ENCODE measurements at regions not wholly inside any gene's neighbourhood (a gene's known extent, or its start where the extent isn't known, plus 50 kb on each side); places are given as distances from the start of the nearest gene placed in this dataset.

DNA sequence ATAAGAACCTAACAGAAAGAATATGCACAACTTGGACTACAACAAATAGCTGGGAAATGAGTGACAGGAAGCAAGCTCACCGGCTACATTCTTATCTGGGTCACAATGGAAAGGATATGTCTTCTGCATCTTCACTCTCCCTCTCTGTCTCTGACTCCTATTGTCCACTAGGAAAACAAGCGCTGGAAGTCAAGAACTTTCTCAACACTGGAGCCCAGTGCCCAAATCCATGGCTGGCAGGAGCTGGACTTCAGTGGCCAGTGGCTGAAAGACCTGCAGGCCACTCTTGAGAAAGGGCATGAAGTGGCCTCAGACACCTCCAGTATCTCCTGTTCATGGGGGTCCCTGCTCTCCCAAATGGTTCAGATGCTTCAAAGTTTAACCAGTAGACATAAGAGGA, 62.0 kb downstream of the FAM50B start:
- WGBS, 4 donors, result 73 to 88% (median 81%) methylated on average over 2 of the region's 2 CpGs
- Histone ChIP-seq H3K36me3 (replicated peaks in 1 of 2) (no peaks in the 10 kb centered on the region), H3K4me1 (replicated peaks in 1 of 2) (peaks cover 3 to 5% of the 10 kb centered on the region in 2 donors), H3K9me3 (replicated peaks in 1 of 3) (no peaks in the 10 kb centered on the region), H3K27ac (no peak overlapping the region), H3K27me3 (no peaks in the 10 kb centered on the region), H3K4me3 (no peak overlapping the region)
- intact Hi-C loops (cut with DNase I), result no loop called here
- no peak for TF ChIP-seq POLR2A (IDR thresholded peaks at IDR 0.05)
- TF ChIP-seq, protein P1, sequence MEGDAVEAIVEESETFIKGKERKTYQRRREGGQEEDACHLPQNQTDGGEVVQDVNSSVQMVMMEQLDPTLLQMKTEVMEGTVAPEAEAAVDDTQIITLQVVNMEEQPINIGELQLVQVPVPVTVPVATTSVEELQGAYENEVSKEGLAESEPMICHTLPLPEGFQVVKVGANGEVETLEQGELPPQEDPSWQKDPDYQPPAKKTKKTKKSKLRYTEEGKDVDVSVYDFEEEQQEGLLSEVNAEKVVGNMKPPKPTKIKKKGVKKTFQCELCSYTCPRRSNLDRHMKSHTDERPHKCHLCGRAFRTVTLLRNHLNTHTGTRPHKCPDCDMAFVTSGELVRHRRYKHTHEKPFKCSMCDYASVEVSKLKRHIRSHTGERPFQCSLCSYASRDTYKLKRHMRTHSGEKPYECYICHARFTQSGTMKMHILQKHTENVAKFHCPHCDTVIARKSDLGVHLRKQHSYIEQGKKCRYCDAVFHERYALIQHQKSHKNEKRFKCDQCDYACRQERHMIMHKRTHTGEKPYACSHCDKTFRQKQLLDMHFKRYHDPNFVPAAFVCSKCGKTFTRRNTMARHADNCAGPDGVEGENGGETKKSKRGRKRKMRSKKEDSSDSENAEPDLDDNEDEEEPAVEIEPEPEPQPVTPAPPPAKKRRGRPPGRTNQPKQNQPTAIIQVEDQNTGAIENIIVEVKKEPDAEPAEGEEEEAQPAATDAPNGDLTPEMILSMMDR (IDR thresholded peaks at IDR 0.05), result no peak
- peak in 1 of 7 donors; percentile 39 for DNase-seq

DNA sequence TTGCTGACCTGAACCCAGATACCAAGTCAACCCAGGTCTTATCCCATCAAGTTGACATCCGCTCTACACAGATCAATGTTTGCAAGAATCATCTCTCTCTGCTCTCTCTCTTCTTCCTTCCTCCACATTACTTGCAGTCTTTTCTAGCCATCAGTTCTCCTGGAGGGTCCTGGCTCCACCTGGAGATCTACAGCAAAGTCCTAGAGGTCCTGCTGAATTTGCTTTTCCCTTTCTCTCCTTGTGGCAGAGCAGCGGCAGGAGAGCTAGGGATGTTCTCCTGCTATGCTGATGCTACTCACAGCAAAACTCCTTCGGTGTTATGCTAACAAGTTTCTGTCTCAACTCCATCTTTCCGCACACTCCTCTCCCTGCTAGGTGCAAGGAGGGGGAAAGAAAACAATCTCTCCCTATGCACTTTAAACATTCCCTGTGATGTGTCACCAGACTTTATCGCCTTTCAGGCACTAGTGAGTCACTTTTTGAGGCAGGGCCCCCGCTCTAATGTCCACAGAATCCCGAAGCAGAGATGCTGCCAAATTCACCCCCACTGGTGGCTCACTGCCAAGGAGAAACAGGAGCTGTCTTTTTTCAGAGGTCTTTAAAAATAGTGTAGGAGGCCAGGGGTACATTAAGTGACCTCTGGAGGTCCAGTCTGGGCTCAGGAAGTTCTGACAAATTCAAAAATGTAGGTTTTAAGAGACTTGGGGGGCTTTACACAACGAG, 62.6 kb downstream of the FAM50B start:
- TF ChIP-seq, protein P1 (IDR thresholded peaks at IDR 0.05), result no peak
- no peak for TF ChIP-seq POLR2A (IDR thresholded peaks at IDR 0.05)
- whole genome bisulfite sequencing, 4 donors, result 59 to 69% (median 62%) methylated on average over 8 of the region's 8 CpGs
- Histone ChIP-seq H3K4me1 (replicated peaks in 1 of 2) (peaks cover 3 to 5% of the 10 kb centered on the region in 2 donors), H3K36me3 (replicated peaks in 1 of 2) (no peaks in the 10 kb centered on the region), H3K9me3 (replicated peaks in 1 of 3) (no peaks in the 10 kb centered on the region), H3K27ac (peak overlapping the region in 1 of 5 donors; percentile 61), H3K27me3 (no peaks in the 10 kb centered on the region), H3K4me3 (no peak overlapping the region)
- peak in 5 of 7 donors; percentile 33 to 67 (median 43) for DNase-seq
- intact Hi-C loops (cut with DNase I), result no loop called here

DNA sequence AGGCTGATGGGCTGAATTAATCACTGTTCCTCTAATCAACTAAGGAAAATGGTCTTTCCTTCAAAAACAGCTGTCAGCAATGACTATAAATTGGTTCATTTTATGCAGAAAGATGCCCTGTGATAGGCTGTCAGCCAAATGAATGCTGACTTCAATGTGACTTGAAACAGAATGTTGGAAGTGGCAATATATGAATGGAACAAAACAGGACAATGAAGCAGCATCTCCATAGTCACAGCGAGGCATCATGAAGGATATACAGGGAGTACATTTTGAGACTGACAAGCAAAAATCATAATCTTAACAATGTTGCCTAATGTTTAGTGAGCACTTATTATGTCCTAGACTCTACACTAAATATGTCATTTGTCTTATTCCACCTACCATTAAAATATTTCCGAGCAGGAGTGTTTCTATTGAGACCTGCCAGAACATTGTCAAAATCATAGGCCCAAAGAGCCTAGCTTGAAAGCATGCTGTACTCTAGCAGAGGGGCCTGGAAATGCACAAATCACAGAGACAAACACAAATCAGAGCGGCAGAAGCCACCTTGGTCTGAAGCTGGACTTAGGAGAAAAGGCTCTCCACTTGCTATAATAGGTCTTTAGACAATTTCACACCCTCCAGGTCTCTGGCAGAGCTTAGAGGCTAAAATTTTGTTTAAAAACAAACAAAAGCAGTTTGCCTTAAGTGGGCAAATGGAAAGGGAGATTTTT, 63.3 kb downstream of the FAM50B start:
- intact Hi-C loops (cut with DNase I), result no loop called here
- DNase-seq, result peak in 1 of 7 donors; percentile 10
- H3K27me3 ChIP-seq, result no peaks in the 10 kb centered on the region
- H3K4me3 ChIP-seq, result no peak overlapping the region
- no peaks in the 10 kb centered on the region for H3K9me3 ChIP-seq (replicated peaks in 1 of 3)
- H3K36me3 ChIP-seq (replicated peaks in 1 of 2), result no peaks in the 10 kb centered on the region
- WGBS, 4 donors, result 77 to 84% (median 81%) methylated on average over 3 of the region's 3 CpGs
- TF ChIP-seq, protein P1 (IDR thresholded peaks at IDR 0.05), result no peak
- no peak for TF ChIP-seq POLR2A (IDR thresholded peaks at IDR 0.05)
- H3K27ac ChIP-seq, result peak overlapping the region in 1 of 5 donors; percentile 61
- peaks cover 3 to 5% of the 10 kb centered on the region in 2 donors for H3K4me1 ChIP-seq (replicated peaks in 1 of 2)

DNA sequence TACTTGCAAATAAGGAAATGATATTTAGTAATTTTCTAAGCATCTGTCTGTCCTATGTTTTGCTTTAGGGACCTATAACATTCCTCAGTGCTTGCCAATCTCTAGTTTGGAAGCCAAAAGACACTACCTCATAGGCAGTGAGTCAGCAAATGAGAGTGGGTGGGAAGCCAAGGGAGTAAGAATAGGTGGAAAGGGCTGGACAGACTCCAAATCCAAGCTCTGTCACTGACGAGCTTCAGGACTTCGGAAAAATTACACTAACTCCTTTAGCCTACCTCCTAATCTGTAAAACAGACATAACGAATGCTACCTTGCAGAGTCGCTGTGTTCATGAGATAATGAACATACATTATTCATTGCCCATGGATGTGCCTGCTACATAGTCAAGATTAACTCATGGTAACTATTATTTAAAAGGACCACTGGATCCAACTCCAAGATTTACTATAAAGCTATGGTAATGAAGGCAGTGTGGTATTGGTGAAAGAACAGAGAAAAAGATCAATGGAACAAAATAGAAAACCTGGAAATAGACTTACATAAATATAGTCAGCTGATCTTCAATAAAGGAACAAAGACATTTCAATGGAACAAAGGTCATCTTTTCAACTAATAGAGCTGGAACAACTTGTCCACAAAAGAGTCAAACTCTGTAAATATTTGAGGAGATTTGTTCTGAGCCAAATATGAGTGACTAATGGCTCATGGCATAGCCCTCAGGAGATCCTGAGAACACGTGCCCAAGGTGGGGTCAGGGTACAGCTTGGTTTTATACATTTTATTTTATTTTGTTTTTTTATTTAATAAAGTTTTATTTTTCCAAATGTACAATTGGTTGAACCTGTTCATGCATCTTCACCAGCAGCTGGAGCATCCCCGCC, 64.1 kb downstream of the FAM50B start:
- Histone ChIP-seq H3K4me1 (replicated peaks in 1 of 2) (peaks cover 3 to 5% of the 10 kb centered on the region in 2 donors), H3K36me3 (replicated peaks in 1 of 2) (no peaks in the 10 kb centered on the region), H3K9me3 (replicated peaks in 1 of 3) (no peaks in the 10 kb centered on the region), H3K4me3 (no peak overlapping the region), H3K27ac (peak overlapping the region in 1 of 5 donors; percentile 61), H3K27me3 (no peaks in the 10 kb centered on the region)
- intact Hi-C loops (cut with DNase I), result no loop called here
- peak; percentile 25 to 65 (median 55) for DNase-seq
- WGBS, 4 donors, result 53 to 58% (median 56%) methylated on average over 6 of the region's 6 CpGs
- TF ChIP-seq, protein P1 (IDR thresholded peaks at IDR 0.05), result no peak
- no peak for TF ChIP-seq POLR2A (IDR thresholded peaks at IDR 0.05)

Data from adrenal gland (tissue), 9 donors.